ENCODE measurements at regions not wholly inside any gene's neighbourhood (a gene's known extent, or its start where the extent isn't known, plus 50 kb on each side); places are given as distances from the start of the nearest gene placed in this dataset.
"Not testable (repeated sequence)": the region's sequence is repeated elsewhere in the genome, so short reads cannot be mapped to it uniquely, and the experiment has no call there.

DNA sequence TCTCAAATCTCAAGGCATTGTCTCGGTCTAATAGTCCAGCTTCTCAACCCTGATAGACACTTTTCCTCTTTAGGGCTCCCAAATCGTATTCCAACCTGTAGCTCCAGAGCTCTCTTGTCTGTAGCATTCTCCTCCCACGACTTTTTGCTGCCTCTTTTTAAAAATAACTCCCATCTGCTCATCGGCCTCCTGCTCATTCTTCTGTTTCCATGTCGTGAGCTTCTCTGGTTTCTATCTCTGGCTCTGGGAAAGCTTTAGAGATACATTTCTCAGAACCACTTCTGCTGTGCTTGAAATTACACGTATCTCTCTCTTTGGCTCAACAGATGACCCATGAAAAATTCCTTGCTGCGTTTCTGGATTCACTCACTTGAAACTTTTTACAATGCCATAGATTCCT is 609.6 kb upstream of the C16orf82 start:
- TF ChIP-seq, protein P1, sequence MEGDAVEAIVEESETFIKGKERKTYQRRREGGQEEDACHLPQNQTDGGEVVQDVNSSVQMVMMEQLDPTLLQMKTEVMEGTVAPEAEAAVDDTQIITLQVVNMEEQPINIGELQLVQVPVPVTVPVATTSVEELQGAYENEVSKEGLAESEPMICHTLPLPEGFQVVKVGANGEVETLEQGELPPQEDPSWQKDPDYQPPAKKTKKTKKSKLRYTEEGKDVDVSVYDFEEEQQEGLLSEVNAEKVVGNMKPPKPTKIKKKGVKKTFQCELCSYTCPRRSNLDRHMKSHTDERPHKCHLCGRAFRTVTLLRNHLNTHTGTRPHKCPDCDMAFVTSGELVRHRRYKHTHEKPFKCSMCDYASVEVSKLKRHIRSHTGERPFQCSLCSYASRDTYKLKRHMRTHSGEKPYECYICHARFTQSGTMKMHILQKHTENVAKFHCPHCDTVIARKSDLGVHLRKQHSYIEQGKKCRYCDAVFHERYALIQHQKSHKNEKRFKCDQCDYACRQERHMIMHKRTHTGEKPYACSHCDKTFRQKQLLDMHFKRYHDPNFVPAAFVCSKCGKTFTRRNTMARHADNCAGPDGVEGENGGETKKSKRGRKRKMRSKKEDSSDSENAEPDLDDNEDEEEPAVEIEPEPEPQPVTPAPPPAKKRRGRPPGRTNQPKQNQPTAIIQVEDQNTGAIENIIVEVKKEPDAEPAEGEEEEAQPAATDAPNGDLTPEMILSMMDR (IDR thresholded peaks at IDR 0.05; ENCODE audit: insufficient read depth, low read length, poor library complexity, severe bottlenecking), result no peak
- Histone ChIP-seq H3K4me3 (ENCODE audit: low read depth, low read length) (no peak overlapping the region), H3K36me3 (ENCODE audit: control insufficient read depth, insufficient read depth, low read length) (no peaks in the 10 kb centered on the region), H3K27me3 (ENCODE audit: control insufficient read depth, insufficient read depth, low read length) (no peaks in the 10 kb centered on the region)
- DNase-seq (ENCODE audit: low read depth), result no peak

DNA sequence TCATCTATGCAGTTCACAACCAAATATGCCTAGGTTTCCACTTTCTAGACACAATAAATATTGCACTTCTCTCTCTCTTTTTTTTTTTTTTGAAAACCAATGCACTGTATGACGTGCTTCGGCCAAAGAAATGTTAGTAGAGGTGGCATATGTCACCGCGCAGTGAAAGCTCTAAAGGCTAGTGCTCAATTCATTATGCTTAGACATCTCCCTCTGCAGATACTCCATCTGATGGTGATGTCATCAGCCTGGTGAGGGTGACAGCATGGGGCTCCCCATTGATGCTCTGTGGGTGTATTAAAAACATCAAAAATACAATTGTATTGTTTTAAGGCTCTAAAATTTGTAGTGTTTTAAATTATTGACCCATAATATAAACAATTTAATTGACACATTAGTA is 608.8 kb upstream of the C16orf82 start:
- TF ChIP-seq, protein P1 (IDR thresholded peaks at IDR 0.05; ENCODE audit: insufficient read depth, low read length, poor library complexity, severe bottlenecking), result no peak
- H3K27me3 ChIP-seq (ENCODE audit: control insufficient read depth, insufficient read depth, low read length), result no peaks in the 10 kb centered on the region
- DNase-seq (ENCODE audit: low read depth), result no peak

DNA sequence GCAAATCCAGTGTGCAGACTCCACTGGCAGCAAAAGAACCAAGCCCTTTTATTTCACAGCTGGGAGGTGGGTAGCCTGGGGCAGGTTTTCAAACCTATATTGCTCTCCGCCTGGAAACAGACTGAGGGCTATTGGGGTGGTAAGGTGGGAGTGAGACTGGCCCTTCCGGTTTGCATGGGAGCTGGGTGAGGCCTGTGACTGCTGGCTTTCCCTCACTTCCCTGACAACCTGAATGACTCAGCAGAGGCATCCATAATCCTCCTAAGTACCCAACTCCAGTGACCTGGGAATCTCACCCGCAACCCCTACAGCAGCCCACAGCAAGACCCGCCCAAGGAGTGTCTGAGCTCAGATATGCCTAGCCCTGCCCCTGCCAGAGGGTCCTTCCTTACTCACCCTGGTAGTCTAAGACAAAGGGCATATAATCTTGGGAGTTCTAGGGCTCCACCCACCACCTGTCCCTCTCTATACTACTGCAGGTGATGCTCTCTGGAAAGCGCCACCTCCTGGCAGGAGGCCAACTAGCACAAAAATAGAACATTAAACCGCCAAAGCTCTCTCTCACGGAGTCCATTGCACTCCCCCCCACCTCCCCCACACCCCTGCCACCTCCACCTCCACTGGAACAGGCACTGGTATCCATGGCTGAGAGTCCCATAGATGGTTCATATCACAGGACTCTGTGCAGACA is 602.0 kb upstream of the C16orf82 start:
- H3K27me3 ChIP-seq (ENCODE audit: control insufficient read depth, insufficient read depth, low read length), result no peaks in the 10 kb centered on the region
- H3K4me3 ChIP-seq (ENCODE audit: low read depth, low read length), result no peak overlapping the region
- TF ChIP-seq, protein P1 (IDR thresholded peaks at IDR 0.05; ENCODE audit: insufficient read depth, low read length, poor library complexity, severe bottlenecking), result no peak
- DNase-seq (ENCODE audit: low read depth), result no peak
- no peaks in the 10 kb centered on the region for H3K36me3 ChIP-seq (ENCODE audit: control insufficient read depth, insufficient read depth, low read length)

More for the DNA sequence above, 608.8 kb upstream of the C16orf82 start:
- Histone ChIP-seq H3K4me3 (ENCODE audit: low read depth, low read length) (no peak overlapping the region), H3K36me3 (ENCODE audit: control insufficient read depth, insufficient read depth, low read length) (no peaks in the 10 kb centered on the region)

DNA sequence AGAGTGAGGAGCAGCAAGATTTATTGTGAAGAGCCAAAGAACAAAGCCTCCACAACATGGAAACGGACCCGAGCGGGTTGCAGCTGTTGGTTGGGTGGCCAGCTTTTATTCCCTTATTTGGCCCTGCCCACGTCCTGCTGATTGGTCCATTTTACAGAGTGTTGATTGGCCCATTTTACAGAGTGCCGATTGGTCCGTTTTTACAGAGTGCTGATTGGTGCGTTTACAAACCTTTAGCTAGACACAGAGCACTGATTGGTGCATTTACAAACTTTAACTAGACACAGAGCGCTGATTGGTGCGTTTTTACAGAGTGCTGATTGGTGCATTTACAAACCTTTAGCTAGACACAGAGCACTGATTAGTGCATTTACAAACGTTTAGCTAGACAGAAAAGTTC is 592.3 kb upstream of the C16orf82 start:
- H3K4me3 ChIP-seq (ENCODE audit: low read depth, low read length); H3K27me3 ChIP-seq (ENCODE audit: control insufficient read depth, insufficient read depth, low read length); DNase-seq (ENCODE audit: low read depth); H3K36me3 ChIP-seq (ENCODE audit: control insufficient read depth, insufficient read depth, low read length): not testable (repeated sequence)

- H3K36me3 ChIP-seq (ENCODE audit: control insufficient read depth, insufficient read depth, low read length), result no peaks in the 10 kb centered on the region
- no peaks in the 10 kb centered on the region for H3K27me3 ChIP-seq (ENCODE audit: control insufficient read depth, insufficient read depth, low read length)
- H3K4me3 ChIP-seq (ENCODE audit: low read depth, low read length), result no peak overlapping the region
- TF ChIP-seq, protein P1 (IDR thresholded peaks at IDR 0.05; ENCODE audit: insufficient read depth, low read length, poor library complexity, severe bottlenecking), result no peak
- DNase-seq (ENCODE audit: low read depth), result no peak
Observed at GRCh38 chr16:26475596-26475995, 591.1 kb upstream of the C16orf82 start.

- no peak for DNase-seq (ENCODE audit: low read depth)
- Histone ChIP-seq H3K4me3 (ENCODE audit: low read depth, low read length) (no peak overlapping the region), H3K27me3 (ENCODE audit: control insufficient read depth, insufficient read depth, low read length) (no peaks in the 10 kb centered on the region), H3K36me3 (ENCODE audit: control insufficient read depth, insufficient read depth, low read length) (no peaks in the 10 kb centered on the region)
- TF ChIP-seq, protein P1 (IDR thresholded peaks at IDR 0.05; ENCODE audit: insufficient read depth, low read length, poor library complexity, severe bottlenecking), result no peak
Observed at GRCh38 chr16:26491101-26491670, 575.5 kb upstream of the C16orf82 start.
